ENCODE measurements at regions not wholly inside any gene's neighbourhood (a gene's known extent, or its start where the extent isn't known, plus 50 kb on each side); places are given as distances from the start of the nearest gene placed in this dataset.

DNA sequence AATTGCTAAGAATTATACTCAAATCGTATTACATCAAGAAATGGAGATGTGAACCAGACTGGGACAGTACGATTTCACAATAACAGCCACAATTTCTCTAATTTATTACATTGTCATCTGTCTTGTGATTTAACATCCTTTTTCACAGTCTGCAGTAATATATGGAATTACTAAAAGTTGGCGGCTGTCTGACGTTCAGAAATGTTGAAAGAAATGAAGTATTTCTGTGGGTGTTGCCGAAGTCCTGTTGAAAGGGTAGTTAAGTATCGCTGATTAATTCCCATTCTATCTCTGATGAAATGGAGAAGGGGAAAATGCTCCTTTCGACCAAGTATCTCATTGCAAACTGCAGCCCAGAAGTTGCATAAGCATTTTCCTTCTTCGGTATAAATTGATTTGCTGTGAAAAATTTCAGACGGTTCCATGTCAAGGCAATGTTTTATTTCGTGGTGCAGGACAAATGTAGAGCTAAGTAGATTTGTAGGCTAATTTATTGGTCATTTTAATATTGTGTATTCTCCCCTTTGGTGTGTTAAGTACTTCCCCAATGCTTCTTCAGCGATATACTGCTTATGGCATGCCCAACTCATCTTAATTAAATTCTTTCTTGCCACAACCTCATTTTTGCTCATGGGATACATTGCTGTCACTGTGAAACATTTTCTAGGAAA is 775.2 kb upstream of the RBFOX1 start:
- DNase-seq: no peak

GRCh38 chr16:6549415-6549814 is 783.2 kb upstream of the RBFOX1 start:
- intact Hi-C loops (cut with DNase I): no loop called here
- H3K9ac ChIP-seq (ENCODE audit: low read length in 3 of 3): no peak overlapping the region
- H3K4me1 ChIP-seq (ENCODE audit: control insufficient read depth in 2 of 3, insufficient read depth in 2 of 3, low read depth in 1 of 3, low read length in 3 of 3): no peaks in the 10 kb centered on the region
- H3K9me3 ChIP-seq (ENCODE audit: control insufficient read depth in 2 of 3, insufficient read depth in 1 of 3, low read length in 3 of 3): no peaks in the 10 kb centered on the region
- DNase-seq: no peak
- no peak for FAIRE-seq
- no peaks in the 10 kb centered on the region for H3K27me3 ChIP-seq (ENCODE audit: control insufficient read depth, insufficient read depth, low read length)
- no peak for TF ChIP-seq CTCF (IDR thresholded peaks at IDR 0.05; ENCODE audit: borderline replicate concordance, extremely low read depth, insufficient read depth)
- no peaks in the 10 kb centered on the region for H3K36me3 ChIP-seq (ENCODE audit: control insufficient read depth in 2 of 3, insufficient read depth in 3 of 3, low read length in 3 of 3)
- H3K27ac ChIP-seq (ENCODE audit: low read depth in 2 of 2, low read length in 2 of 2): no peak overlapping the region
- no peak overlapping the region for H3K4me3 ChIP-seq (ENCODE audit: low read length in 3 of 3)

More for the DNA sequence above, 775.2 kb upstream of the RBFOX1 start:
- no peaks in the 10 kb centered on the region for H3K27me3 ChIP-seq (ENCODE audit: control insufficient read depth, insufficient read depth, low read length)
- no peak overlapping the region for H3K27ac ChIP-seq (ENCODE audit: low read depth in 2 of 2, low read length in 2 of 2)
- H3K4me1 ChIP-seq (ENCODE audit: control insufficient read depth in 2 of 3, insufficient read depth in 2 of 3, low read depth in 1 of 3, low read length in 3 of 3): no peaks in the 10 kb centered on the region
- TF ChIP-seq CTCF (IDR thresholded peaks at IDR 0.05; ENCODE audit: borderline replicate concordance, extremely low read depth, insufficient read depth): no peak
- no peaks in the 10 kb centered on the region for H3K9me3 ChIP-seq (ENCODE audit: control insufficient read depth in 2 of 3, insufficient read depth in 1 of 3, low read length in 3 of 3)
- no peak overlapping the region for H3K4me3 ChIP-seq (ENCODE audit: low read length in 3 of 3)
- FAIRE-seq: no peak
- no peak overlapping the region for H3K9ac ChIP-seq (ENCODE audit: low read length in 3 of 3)
- H3K36me3 ChIP-seq (ENCODE audit: control insufficient read depth in 2 of 3, insufficient read depth in 3 of 3, low read length in 3 of 3): no peaks in the 10 kb centered on the region
- intact Hi-C loops (cut with DNase I): no loop called here

GRCh38 chr16:6548507-6548906 is 784.1 kb upstream of the RBFOX1 start:
- Histone ChIP-seq H3K4me1 (ENCODE audit: control insufficient read depth in 2 of 3, insufficient read depth in 2 of 3, low read depth in 1 of 3, low read length in 3 of 3) (no peaks in the 10 kb centered on the region), H3K27ac (ENCODE audit: low read depth in 2 of 2, low read length in 2 of 2) (no peak overlapping the region), H3K36me3 (ENCODE audit: control insufficient read depth in 2 of 3, insufficient read depth in 3 of 3, low read length in 3 of 3) (no peaks in the 10 kb centered on the region), H3K4me3 (ENCODE audit: low read length in 3 of 3) (no peak overlapping the region), H3K9ac (ENCODE audit: low read length in 3 of 3) (no peak overlapping the region), H3K27me3 (ENCODE audit: control insufficient read depth, insufficient read depth, low read length) (no peaks in the 10 kb centered on the region), H3K9me3 (ENCODE audit: control insufficient read depth in 2 of 3, insufficient read depth in 1 of 3, low read length in 3 of 3) (no peaks in the 10 kb centered on the region)
- no peak for TF ChIP-seq CTCF (IDR thresholded peaks at IDR 0.05; ENCODE audit: borderline replicate concordance, extremely low read depth, insufficient read depth)
- DNase-seq: no peak
- intact Hi-C loops (cut with DNase I): no loop called here
- no peak for FAIRE-seq

- no peak overlapping the region for H3K27ac ChIP-seq (ENCODE audit: low read depth in 2 of 2, low read length in 2 of 2)
- TF ChIP-seq CTCF (IDR thresholded peaks at IDR 0.05; ENCODE audit: borderline replicate concordance, extremely low read depth, insufficient read depth): no peak
- intact Hi-C loops (cut with DNase I): no loop called here
- H3K9me3 ChIP-seq (ENCODE audit: control insufficient read depth in 2 of 3, insufficient read depth in 1 of 3, low read length in 3 of 3): no peaks in the 10 kb centered on the region
- no peak for DNase-seq
- H3K36me3 ChIP-seq (ENCODE audit: control insufficient read depth in 2 of 3, insufficient read depth in 3 of 3, low read length in 3 of 3): no peaks in the 10 kb centered on the region
- H3K4me1 ChIP-seq (ENCODE audit: control insufficient read depth in 2 of 3, insufficient read depth in 2 of 3, low read depth in 1 of 3, low read length in 3 of 3): no peaks in the 10 kb centered on the region
- H3K27me3 ChIP-seq (ENCODE audit: control insufficient read depth, insufficient read depth, low read length): no peaks in the 10 kb centered on the region
- H3K9ac ChIP-seq (ENCODE audit: low read length in 3 of 3): no peak overlapping the region
- no peak overlapping the region for H3K4me3 ChIP-seq (ENCODE audit: low read length in 3 of 3)
- FAIRE-seq: no peak
Observed at GRCh38 chr16:6547131-6547530, 785.5 kb upstream of the RBFOX1 start.
